Hepatocyte (in vitro differentiated cells): ENCODE measurements at regions not wholly inside any gene's neighbourhood (a gene's known extent, or its start where the extent isn't known, plus 50 kb on each side); places are given as distances from the start of the nearest gene placed in this dataset.

Experiments
- DNase-seq: peaks from one replicate; pipeline ENCODE4 v3.0.0-alpha.2; 2016; ENCODE audit warnings: low spot score
- H2AFZ ChIP-seq: fragments of 200-600 bp; sonication (generic); 2 replicates; pipeline ENCODE4 v1.6.0; 2016; ENCODE audit warnings: antibody characterized with exemption, mild to moderate bottlenecking
- H3K27ac ChIP-seq: fragments of 200-600 bp; sonication (generic); 2 replicates; pipeline ENCODE4 v1.5.1; 2016; ENCODE audit warnings: mild to moderate bottlenecking
- H3K27me3 ChIP-seq: fragments of 200-600 bp; sonication (generic); 2 replicates; pipeline ENCODE4 v1.6.1; 2016
- H3K36me3 ChIP-seq: fragments of 200-600 bp; sonication (generic); replicated peaks from 2 replicates; pipeline ENCODE4 v1.5.1; 2016; ENCODE audit warnings: low read depth; ENCODE audit not compliant: insufficient read depth
- H3K4me1 ChIP-seq: fragments of 200-600 bp; sonication (generic); 2 replicates; pipeline ENCODE4 v1.5.1; 2016; ENCODE audit warnings: mild to moderate bottlenecking, moderate library complexity; ENCODE audit not compliant: insufficient read depth
- H3K4me2 ChIP-seq: fragments of 200-600 bp; sonication (generic); 2 replicates; pipeline ENCODE4 v1.6.0; 2016
- H3K4me3 ChIP-seq: fragments of 200-600 bp; sonication (generic); 2 replicates; pipeline ENCODE4 v1.5.1; 2016; ENCODE audit warnings: mild to moderate bottlenecking
- H3K79me2 ChIP-seq: fragments of 200-600 bp; sonication (generic); 2 replicates; pipeline ENCODE4 v1.6.0; 2017; ENCODE audit warnings: mild to moderate bottlenecking
- H3K9me2 ChIP-seq: fragments of 200-600 bp; sonication (generic); replicated peaks from 2 replicates; pipeline ENCODE4 v1.6.0; 2017; ENCODE audit warnings: mild to moderate bottlenecking; ENCODE audit not compliant: insufficient read depth
- H3K9me3 ChIP-seq: fragments of 200-600 bp; sonication (generic); 2 replicates; pipeline ENCODE4 v1.5.1; 2016; ENCODE audit warnings: low read depth, mild to moderate bottlenecking
- H4K20me1 ChIP-seq: fragments of 200-600 bp; sonication (generic); 2 replicates; pipeline ENCODE4 v1.6.0; 2016; ENCODE audit warnings: mild to moderate bottlenecking; ENCODE audit not compliant: insufficient read depth, poor library complexity, severe bottlenecking
- EZH2 ChIP-seq: fragments of 200-600 bp; sonication (generic); IDR thresholded peaks from 2 replicates; pipeline ENCODE4 v1.6.1; 2016; ENCODE audit warnings: antibody characterized with exemption, mild to moderate bottlenecking, borderline replicate concordance
- EZH2phosphoT487 ChIP-seq: fragments of 200-600 bp; sonication (generic); IDR thresholded peaks from one replicate; pipeline ENCODE4 v1.6.1; 2018; ENCODE audit warnings: antibody characterized with exemption, mild to moderate bottlenecking, low read depth, moderate library complexity; ENCODE audit not compliant: unreplicated experiment, severe bottlenecking
- WGBS: methylation state at CpG from one replicate; pipeline ENCODE4 v1.1.6; 2016; ENCODE audit warnings: low lambda C conversion rate; ENCODE audit errors: missing lambda C conversion rate; 5-methylcytosine and 5-hydroxymethylcytosine counted together
- TF ChIP-seq, protein P1 (sequence below): fragments of 200-600 bp; sonication (generic); IDR thresholded peaks from 2 replicates; pipeline ENCODE4 v1.5.1; 2016; ENCODE audit warnings: antibody characterized with exemption, mild to moderate bottlenecking; ENCODE audit not compliant: poor library complexity

DNA sequence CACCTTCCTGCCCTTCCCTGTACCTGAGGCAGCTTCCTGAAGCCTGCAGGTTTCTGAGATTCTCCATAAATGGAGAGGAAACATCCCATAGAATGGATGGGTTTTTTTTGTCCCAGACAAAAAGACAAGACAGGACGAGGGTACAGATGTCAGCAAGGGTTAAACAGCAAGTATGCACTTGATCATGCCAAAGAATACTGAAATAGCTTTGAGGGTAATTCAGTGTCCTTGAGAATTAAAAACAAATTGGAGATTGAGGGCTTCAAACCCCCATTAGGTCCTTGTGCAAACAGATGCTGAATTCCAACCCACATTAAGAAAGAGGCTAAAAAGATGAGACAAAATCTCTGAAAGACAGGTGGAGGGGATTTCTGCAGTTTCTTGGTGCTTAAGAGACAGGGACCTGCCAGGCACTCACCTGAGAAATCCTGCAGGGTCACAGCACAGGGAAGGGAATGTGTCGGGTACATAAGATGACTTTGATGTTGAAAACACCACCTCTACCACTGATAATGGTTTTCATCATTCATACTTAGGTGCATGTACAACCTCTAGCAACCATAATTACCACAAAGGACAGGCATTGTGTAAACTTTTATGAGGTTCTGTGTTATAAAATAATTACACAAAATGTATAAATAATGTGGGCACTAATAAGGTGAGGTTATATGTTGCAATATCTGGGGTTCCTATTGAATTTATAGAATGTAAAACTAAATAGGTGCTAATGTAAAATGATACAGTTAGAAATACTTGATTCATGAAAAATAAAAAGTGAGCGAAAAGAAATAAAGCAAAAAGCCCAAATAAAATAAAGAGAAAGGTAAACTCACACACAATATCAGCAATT lies 107.1 kb upstream of the TOP3B start:
- H4K20me1 ChIP-seq: no peaks in the 10 kb centered on the region
- no peak overlapping the region for H3K4me3 ChIP-seq
- no peak for DNase-seq
- no peak overlapping the region for H2AFZ ChIP-seq
- peaks cover 24% of the 10 kb centered on the region for H3K27me3 ChIP-seq
- H3K36me3 ChIP-seq: no peaks in the 10 kb centered on the region
- no peaks in the 10 kb centered on the region for H3K4me1 ChIP-seq
- H3K27ac ChIP-seq: no peak overlapping the region
- no peaks in the 10 kb centered on the region for H3K79me2 ChIP-seq
- no peaks in the 10 kb centered on the region for H3K9me2 ChIP-seq
- TF ChIP-seq, protein P1, sequence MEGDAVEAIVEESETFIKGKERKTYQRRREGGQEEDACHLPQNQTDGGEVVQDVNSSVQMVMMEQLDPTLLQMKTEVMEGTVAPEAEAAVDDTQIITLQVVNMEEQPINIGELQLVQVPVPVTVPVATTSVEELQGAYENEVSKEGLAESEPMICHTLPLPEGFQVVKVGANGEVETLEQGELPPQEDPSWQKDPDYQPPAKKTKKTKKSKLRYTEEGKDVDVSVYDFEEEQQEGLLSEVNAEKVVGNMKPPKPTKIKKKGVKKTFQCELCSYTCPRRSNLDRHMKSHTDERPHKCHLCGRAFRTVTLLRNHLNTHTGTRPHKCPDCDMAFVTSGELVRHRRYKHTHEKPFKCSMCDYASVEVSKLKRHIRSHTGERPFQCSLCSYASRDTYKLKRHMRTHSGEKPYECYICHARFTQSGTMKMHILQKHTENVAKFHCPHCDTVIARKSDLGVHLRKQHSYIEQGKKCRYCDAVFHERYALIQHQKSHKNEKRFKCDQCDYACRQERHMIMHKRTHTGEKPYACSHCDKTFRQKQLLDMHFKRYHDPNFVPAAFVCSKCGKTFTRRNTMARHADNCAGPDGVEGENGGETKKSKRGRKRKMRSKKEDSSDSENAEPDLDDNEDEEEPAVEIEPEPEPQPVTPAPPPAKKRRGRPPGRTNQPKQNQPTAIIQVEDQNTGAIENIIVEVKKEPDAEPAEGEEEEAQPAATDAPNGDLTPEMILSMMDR: no peak
- no peak for TF ChIP-seq EZH2
- no peak for TF ChIP-seq EZH2phosphoT487
- WGBS: 67% methylated on average over 3 of the region's 3 CpGs
- H3K9me3 ChIP-seq: no peaks in the 10 kb centered on the region
- no peak overlapping the region for H3K4me2 ChIP-seq

DNA sequence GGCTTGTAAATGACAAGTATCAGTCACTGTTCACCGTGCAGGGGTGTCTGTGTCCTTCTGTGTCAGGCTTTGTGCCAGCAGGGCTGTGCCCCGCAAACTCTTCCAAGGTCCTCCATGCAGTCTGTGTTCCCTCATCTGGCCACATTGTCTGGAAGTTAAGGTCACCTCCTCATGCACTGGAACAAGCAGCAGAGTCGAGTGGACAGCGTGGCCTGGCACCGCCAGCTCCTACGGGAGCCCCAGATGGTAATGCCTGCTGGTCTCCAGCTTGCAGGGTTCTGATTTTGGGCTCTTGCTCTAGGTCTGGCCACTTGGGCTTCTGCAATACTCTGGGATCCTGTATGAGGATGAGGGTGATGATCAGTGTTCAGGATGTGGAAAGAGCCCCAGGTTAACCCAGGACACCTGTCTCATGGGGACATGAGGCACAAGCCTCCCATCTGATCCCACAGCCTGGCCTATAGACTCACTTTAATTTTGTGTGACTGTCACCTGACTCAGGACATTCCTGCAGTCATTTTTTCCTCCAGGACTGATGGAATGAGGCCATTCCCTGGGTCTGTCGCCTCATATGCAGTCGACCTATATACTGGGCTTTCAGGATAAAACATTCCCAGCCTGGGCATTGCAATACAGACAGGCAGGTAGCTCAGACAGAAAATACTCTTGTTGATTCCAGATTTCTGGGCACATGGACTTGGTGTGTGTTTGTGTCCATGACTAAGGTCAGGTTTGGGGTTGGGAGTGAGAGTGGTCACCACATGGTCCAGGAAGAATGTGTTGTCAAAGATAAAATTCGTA lies 106.3 kb upstream of the TOP3B start:
- H3K4me3 ChIP-seq: no peak overlapping the region
- no peak for DNase-seq
- H3K27me3 ChIP-seq: peaks cover 27% of the 10 kb centered on the region
- H3K27ac ChIP-seq: no peak overlapping the region
- TF ChIP-seq EZH2phosphoT487 (no peak), EZH2 (no peak)
- TF ChIP-seq, protein P1: no peak
- no peaks in the 10 kb centered on the region for H3K79me2 ChIP-seq
- no peaks in the 10 kb centered on the region for H3K36me3 ChIP-seq
- H3K9me3 ChIP-seq: no peaks in the 10 kb centered on the region
- no peak overlapping the region for H2AFZ ChIP-seq
- H3K4me1 ChIP-seq: no peaks in the 10 kb centered on the region
- WGBS: 83% methylated on average over 9 of the region's 9 CpGs
- no peak overlapping the region for H3K4me2 ChIP-seq
- H3K9me2 ChIP-seq: no peaks in the 10 kb centered on the region
- no peaks in the 10 kb centered on the region for H4K20me1 ChIP-seq

DNA sequence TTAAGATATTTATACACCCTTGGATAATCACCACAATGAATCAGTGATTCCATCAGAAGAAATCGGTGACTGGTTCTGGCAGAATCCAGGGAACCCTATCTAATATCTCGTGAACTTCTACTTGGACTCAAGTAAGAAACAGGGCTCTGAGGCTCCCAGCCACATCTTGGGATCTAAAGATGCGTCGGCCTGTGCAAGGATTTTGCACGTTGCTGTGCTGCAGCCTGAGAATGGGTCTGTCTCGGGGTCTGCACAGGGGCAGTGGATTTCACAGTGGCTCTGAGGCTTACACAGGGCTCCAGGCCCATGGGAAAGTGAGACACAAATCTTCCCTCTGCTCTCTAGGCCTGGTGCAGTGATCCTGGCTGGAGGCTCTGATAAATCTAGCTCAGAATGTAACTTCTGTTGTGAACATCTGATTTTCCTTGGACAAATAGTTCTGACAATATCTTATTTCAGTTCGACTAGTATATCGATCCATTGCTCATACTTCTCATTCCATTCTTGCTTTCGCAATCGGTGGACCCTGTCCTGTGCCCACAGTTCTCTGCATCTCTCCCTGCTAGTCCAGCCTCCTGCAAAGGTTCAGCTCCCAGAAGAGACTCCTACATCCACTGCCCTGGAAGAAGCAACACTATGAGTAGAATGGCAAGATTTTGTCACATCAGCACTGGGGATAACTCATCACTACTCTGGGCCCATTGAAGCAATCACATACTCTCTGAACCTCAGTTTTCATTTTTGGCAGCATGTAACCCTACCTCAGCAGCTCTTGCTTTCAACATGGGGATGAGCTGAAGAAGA lies 105.5 kb upstream of the TOP3B start:
- Histone ChIP-seq H2AFZ (no peak overlapping the region), H3K4me2 (no peak overlapping the region), H3K27me3 (peaks cover 31% of the 10 kb centered on the region), H3K4me3 (no peak overlapping the region), H3K9me3 (no peaks in the 10 kb centered on the region), H4K20me1 (no peaks in the 10 kb centered on the region), H3K9me2 (no peaks in the 10 kb centered on the region), H3K27ac (no peak overlapping the region), H3K79me2 (no peaks in the 10 kb centered on the region), H3K4me1 (no peaks in the 10 kb centered on the region), H3K36me3 (no peaks in the 10 kb centered on the region)
- no peak for DNase-seq
- 84% methylated on average over 10 of the region's 10 CpGs for WGBS
- TF ChIP-seq EZH2phosphoT487 (no peak), EZH2 (no peak)
- TF ChIP-seq, protein P1: no peak
